GM12801 (cell line): ENCODE measurements at regions not wholly inside any gene's neighbourhood (a gene's known extent, or its start where the extent isn't known, plus 50 kb on each side); places are given as distances from the start of the nearest gene placed in this dataset.

Experiments used
- TF ChIP-seq, protein P1 (sequence below): IDR thresholded peaks from one replicate; pipeline ENCODE4 v1.5.1; 2011; ENCODE audit warnings: control low read depth; ENCODE audit not compliant: insufficient read length; ENCODE audit errors: extremely low read depth

DNA sequence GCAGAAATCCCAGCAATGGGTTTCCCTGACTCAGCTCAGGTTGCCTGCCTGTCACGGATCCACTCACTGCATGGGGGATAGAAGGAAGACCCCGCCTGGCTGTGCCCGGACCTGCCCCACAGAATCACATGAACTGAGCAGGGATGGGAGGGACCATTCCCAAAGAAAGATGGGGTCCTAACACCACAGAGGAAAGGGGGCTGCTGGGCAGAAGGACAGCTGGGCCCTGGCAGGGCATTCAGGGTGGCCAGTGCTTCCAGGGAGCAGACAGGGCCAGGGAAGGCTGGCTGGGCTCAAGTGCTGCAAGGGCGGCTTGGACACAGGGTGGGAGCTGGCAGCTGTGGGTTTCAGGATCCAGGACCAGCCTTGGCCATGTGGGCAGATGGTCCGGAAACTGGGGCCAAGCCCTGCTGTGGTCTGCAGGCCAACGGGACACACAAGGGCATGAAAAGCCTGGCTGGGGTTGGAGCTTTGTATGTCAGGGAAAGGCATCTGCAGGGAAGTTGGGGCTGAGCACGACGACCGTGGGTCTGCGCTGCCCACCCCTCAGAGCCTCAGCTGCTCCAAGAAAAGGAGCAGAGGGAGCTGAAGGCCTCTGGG, 723.9 kb downstream of the PTPRU start:
- TF ChIP-seq, protein P1, sequence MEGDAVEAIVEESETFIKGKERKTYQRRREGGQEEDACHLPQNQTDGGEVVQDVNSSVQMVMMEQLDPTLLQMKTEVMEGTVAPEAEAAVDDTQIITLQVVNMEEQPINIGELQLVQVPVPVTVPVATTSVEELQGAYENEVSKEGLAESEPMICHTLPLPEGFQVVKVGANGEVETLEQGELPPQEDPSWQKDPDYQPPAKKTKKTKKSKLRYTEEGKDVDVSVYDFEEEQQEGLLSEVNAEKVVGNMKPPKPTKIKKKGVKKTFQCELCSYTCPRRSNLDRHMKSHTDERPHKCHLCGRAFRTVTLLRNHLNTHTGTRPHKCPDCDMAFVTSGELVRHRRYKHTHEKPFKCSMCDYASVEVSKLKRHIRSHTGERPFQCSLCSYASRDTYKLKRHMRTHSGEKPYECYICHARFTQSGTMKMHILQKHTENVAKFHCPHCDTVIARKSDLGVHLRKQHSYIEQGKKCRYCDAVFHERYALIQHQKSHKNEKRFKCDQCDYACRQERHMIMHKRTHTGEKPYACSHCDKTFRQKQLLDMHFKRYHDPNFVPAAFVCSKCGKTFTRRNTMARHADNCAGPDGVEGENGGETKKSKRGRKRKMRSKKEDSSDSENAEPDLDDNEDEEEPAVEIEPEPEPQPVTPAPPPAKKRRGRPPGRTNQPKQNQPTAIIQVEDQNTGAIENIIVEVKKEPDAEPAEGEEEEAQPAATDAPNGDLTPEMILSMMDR = no peak

DNA sequence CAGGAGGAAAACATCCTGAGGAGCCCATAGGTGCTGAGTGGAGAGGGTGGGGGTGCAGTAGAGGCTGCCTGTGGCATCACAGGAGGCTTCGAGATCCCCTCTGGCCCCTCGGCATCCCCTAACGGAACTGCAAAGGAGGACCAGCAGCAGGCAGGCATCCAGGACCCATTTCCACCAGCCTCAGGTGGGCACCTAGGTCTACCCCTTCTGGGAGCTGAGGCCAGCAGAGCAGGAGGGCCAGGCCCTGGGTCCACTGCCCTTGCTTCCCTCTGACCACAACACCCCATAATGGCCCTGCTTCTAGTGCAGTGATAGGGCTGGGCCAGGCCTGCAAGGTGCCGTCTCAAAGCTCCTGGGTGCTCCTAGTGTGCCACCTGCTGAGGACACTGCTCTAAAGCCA, 723.0 kb downstream of the PTPRU start:
- TF ChIP-seq, protein P1 = no peak

DNA sequence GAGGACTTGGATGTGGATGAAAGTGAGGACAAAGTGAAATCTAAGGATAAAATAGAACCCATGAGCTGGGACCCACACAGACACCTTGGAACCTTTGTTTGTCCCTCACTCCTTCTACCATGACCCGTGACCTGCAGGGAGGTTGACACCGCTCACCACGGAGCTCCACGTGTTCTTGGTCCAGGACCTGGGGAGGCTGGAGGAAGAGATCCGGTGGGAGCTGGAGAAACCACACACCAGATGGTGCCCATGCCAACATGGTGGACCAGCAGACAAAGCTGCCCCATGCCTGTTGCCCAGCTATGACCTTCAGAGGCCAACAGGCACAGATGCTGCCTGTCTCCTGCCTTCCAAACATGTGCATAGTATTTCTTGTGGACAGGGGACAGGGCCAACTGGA, 721.9 kb downstream of the PTPRU start:
- TF ChIP-seq, protein P1 = no peak

DNA sequence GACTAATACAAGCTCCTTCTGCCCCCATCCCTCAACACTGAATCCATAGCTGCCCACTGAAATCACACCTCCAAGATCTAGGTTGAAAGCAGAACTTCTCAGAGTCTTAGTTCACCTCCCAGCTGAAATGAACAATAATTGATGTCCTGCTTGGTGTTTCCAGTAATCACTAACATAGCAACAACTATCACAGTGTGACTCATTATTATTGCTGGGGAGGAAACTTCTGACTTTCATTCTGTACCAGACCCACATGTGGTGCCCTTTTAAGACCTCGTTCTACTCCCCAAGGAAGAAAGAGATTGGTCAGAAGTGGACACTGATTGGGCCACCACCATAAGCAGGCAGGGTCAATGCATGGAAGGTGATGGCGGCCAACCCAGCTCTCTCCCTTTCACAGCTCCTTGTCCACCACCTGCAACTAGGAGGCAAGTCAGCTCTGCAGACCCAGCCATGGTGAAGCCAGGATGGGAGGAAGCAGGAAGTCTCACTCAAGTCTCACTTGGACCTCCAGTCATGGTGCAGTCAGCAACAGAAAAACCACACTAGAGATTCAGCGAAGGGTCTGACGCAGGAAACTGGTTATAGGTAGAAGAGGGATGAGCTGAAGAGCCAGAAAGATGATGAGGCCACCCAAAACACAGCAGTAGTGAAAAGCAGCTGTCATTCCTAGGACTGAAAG, 720.2 kb downstream of the PTPRU start:
- TF ChIP-seq, protein P1 = no peak

DNA sequence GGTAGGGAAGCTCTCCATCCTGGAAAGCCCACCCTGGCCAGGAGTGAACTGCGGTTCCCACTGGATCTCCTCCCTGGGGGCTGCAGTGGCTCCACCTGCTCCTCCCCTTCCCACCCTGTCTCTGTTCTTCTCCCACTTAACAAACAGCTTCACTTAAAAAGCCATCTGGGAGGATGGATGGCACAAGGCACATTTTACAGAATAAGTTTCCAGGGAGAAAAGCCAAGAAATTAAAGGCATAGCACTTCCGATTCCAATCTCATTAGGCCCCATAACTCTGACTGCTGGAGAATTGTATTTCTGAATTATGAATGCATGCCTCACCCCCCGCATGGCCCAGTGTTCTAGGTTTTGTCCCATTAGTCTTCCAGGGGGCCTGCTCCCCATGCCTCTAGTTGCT, 718.3 kb downstream of the PTPRU start:
- TF ChIP-seq, protein P1 = no peak

DNA sequence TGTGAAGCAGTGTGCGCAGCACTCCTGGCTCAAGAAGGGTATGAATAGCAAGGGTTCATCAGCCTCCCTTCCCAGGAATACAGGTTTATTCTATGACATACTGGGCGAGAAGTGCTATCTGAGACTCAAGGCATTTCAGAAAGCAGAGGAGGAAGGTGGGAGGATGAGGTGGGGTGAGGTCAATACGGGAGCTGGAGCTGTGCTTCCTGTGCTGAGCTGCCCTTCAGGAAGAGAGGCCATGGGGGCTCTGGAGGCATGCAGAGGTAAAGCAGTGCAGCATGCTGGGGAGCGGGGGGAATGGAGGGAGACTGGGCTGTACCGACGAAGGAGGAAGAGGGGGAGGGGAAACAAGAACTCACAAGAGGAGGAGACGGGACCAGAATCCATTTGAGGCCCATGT, 717.6 kb downstream of the PTPRU start:
- TF ChIP-seq, protein P1 = no peak

DNA sequence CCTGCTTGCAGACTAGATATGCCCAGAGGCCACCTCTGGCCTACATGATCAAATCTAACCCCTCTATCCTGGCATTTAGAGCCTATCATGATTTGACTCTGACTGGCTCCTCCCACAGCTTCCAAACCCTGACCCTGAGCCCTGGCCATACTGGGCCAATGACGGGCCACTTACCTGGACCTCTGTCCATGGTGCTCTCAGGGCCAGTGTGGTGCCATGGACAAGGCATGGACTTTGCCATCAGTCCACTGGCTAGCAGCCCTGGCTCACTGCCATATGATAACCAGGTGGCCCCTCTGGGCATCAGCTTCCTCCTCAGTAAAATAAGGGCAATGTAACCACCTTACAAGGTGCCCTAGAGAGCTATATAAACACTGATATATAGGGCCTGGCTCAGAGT, 713.4 kb downstream of the PTPRU start:
- TF ChIP-seq, protein P1 = no peak

DNA sequence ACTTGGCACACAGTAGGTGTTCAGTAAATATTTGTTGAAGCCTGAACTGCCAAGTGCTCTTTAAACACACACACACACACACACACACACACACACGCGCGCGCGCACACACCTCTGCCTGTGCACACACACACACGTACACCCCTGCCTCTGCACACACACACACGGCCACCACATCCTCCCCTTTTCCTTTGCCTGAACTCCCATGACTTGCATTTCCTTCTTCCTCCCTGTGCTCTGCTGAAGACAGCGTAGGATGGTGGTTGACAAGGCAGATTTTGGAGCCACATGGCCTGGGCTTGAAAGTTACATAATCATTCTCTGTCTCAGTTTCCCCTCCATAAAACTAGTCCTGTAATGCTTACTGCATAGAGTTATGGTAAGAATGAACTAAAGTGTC, 712.3 kb downstream of the PTPRU start:
- TF ChIP-seq, protein P1 = no peak
